ENCODE measurements at regions not wholly inside any gene's neighbourhood (a gene's known extent, or its start where the extent isn't known, plus 50 kb on each side); places are given as distances from the start of the nearest gene placed in this dataset.
"Not testable (repeated sequence)": the region's sequence is repeated elsewhere in the genome, so short reads cannot be mapped to it uniquely, and the experiment has no call there.

DNA sequence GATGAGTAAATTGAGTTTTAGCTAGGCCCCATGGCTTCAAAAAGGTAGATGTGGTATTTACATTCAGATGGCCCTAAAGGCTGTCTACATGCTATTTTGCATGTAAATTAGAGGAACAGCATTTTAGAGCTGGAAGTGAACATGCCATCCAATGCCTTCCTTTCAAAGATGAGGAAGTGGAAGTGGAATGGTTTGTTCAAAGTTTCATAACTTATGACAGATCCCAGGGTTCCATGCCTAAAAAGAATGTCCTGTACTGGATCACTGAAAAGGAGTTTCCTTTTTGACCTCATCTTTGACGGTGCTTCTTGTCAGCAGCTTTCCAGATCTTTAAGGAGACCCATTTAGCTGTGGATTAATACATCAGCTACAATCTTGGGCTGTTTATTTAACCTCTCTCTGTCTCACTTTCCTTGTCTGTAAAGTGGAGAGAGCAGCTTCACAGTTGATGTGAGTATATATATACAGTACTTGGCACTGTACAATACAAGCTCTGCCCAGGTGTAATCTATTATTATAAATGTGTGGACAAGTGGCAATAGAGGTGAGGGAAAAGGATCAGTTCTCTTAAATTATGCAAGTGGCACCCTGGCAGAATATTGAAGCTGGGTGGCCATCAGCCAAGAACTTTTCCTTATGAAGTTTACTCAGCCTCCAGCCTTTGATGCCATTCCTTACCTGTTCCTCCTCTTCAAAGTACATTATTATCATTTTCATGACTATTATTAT lies 68.7 kb upstream of the GOLGA8B start:
- FAIRE-seq, result no peak

DNA sequence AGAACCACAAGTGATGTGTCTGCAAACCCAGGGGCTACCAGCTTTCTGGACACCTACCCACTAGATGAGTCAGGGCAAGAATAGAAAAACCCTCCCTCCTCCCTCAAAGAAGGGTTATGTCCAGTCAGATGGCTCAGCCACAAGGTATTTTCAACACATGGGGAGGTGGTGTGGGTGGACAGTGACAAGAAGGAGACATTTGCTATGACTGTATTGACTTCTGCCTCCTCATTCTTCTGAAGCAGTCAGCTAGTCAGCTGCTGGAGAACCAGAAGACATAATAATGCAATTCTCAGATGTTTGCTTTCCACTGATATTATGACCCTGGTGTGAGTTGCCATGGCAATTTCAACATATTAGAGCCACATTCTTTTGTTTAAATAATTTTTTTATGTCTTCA lies 66.7 kb upstream of the GOLGA8B start:
- DNase-seq (ENCODE audit: insufficient read length, low spot score) (no peak), FAIRE-seq (no peak)

More for the DNA sequence above, 68.7 kb upstream of the GOLGA8B start:
- DNase-seq (ENCODE audit: insufficient read length, low spot score), result no peak

GRCh38 chr15:34648294-34648631 lies 64.8 kb upstream of the GOLGA8B start:
- FAIRE-seq, result no peak
- no peak for DNase-seq (ENCODE audit: insufficient read length, low spot score)

- no peak for DNase-seq (ENCODE audit: insufficient read length, low spot score)
- no peak for FAIRE-seq
Observed at GRCh38 chr15:34647569-34648293, 64.3 kb upstream of the GOLGA8B start.

DNA sequence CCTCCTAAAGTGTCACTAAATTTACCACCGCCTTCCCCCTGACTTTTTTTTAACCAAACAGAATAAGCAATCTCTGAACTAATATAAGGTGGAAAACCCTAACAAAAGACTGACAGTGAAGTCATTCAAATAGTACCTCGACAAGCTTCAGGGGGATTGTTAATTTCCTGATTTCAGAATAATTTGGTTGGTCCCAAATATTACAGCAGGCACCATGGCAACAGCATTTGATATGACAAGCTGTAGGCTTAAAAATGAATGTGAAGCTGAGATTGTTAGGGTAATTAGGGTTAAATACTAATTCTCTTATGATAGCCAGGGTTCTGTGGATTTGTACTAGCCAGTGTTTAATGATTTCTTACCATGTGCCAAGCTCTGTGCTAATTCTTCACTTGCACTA lies 63.5 kb upstream of the GOLGA8B start:
- no peak for DNase-seq (ENCODE audit: insufficient read length, low spot score)
- no peak for FAIRE-seq

GRCh38 chr15:34644851-34645250 lies 61.4 kb upstream of the GOLGA8B start:
- no peak for FAIRE-seq
- no peak for DNase-seq (ENCODE audit: insufficient read length, low spot score)

DNA sequence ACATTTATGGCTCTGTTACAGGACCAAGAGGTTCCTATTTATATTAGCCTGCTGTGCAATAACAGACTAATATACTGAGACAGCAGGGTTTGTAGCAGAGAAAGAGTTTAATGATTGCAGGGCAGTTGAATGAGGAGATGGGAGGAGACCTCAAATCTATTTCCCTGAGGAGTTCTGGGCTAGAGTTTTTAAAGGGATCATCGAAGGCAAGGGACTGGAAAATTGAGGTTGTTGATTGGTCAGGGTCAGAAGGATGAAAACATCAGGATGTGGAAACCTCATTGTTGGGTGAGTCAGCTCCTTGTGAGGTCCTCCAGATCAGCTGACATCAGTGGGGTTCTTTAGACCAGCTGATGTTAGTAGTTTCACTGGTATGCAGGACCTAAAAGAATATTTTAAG lies 60.6 kb upstream of the GOLGA8B start:
- DNase-seq (ENCODE audit: insufficient read length, low spot score), result no peak

GRCh38 chr15:34642247-34642646 lies 58.8 kb upstream of the GOLGA8B start:
- FAIRE-seq (no peak), DNase-seq (ENCODE audit: insufficient read length, low spot score) (no peak)

More for the DNA sequence above, 60.6 kb upstream of the GOLGA8B start:
- no peak for FAIRE-seq

DNA sequence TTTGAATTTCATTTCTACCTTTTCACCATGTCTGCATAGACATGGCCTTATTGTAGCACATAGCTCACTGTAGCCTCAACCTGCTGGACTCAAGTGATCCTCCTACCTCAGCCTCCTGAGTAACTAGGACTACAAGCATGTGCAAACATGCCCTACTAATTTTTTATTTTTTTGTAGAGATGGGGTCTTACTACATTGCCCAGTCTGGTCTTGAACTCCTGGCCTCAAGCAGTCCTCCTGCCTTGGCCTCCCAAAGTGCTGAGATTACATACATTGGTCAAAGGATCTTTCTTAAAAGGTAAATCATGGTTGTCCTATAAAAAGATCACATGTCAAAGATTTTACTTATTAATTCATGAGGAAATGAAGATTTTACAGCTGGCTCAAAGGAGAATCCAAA lies 57.2 kb upstream of the GOLGA8B start:
- DNase-seq (ENCODE audit: insufficient read length, low spot score) (no peak), FAIRE-seq (no peak)

DNA sequence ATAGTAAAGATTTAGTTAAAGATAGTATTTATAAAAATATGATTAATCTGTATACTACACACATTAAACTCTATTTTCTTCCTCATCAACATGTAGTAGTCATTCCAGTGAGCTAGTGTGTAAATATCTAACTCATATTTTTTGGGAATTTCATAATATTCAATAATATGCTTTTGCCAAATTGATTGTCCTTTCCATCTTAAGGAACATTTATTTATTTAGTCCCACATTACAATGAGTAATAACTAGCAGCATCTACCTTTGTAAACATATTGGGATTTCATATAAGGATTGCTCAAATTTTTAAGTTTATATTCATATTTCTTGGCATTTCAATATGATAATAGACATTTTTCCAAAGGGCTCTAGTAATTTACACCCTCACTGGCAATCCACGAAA lies 53.9 kb upstream of the GOLGA8B start:
- FAIRE-seq, result no peak

DNA sequence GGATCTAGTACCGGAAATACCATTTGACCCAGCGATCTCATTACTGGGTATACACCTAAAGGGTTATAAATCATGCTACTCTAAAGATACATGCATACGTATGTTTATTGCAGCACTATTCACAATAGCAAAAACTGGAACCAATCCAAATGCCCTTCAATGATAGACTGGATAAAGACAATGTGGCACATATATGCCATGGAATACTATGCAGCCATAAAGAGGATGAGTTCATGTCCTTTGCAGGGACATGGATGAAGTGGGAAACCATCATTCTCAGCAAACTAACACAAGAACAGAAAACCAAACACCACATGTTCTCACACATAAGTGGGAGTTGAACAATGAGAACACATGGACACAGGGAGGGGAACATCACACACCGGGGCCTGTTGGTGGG lies 50.2 kb upstream of the GOLGA8B start:
- not testable (repeated sequence) for FAIRE-seq; DNase-seq (ENCODE audit: insufficient read length, low spot score)

More for the DNA sequence above, 53.9 kb upstream of the GOLGA8B start:
- DNase-seq (ENCODE audit: insufficient read length, low spot score), result no peak

Data from HTR-8/SVneo (cell line).